K562 (cell line): ENCODE measurements at regions not wholly inside any gene's neighbourhood (a gene's known extent, or its start where the extent isn't known, plus 50 kb on each side); places are given as distances from the start of the nearest gene placed in this dataset.

Experiments
- ATAC-seq: fragments of 200-7000 bp; cut with Tn5 transposase; 3 replicates; pipeline ENCODE4 v1.9.1; 2020; ENCODE audit warnings: moderate library complexity
- BruUV-seq: library from RNA; stranded (reverse); fragments of 400-500 nt; replicated peaks from 2 replicates; lab custom pipeline; 2021; lab: Mats Ljungman, UMichigan
- CTCF ChIA-PET: fragments of 300-600 bp; formaldehyde crosslinking; extraction: SDS; loops from one replicate; lab custom pipeline; 2021; ENCODE audit warnings: low intra/inter-chr PET ratio; lab: Yijun Ruan, JAX
- POLR2A ChIA-PET: fragments of 300-600, 350-650 bp; sonication (Branson Sonifier 250); formaldehyde crosslinking; extraction: SDS; loops from one replicate; lab custom pipeline; 2021; ENCODE audit warnings: antibody characterized with exemption, inconsistent platforms; lab: Yijun Ruan, JAX
- DNase-seq, 4 experiments: peaks; one replicate each; pipeline versions ENCODE4 v3.0.0 to v3.0.0-alpha.2; 2011 to 2018; ENCODE audit warnings: low spot score in 3 of 4, mixed read lengths in 3 of 4; ENCODE audit errors: extremely low read depth in 1 of 4
- FAIRE-seq: peaks from 2 replicates; lab custom pipeline; 2011; peaks lifted over from hg19 to GRCh38; lab: Jason Lieb, UNC
- H2AFZ ChIP-seq: 2 replicates; pipeline ENCODE4 v1.6.0; 2011; ENCODE audit warnings: low read depth, low read length, control low read depth, inconsistent platforms
- H3K27ac ChIP-seq: fragments of 200-600 bp; 3 replicates; pipeline ENCODE4 v1.8.0; 2011; ENCODE audit warnings: low read depth, mild to moderate bottlenecking, control low read depth, inconsistent platforms, low read length, moderate library complexity, mixed read lengths; ENCODE audit errors: extremely low read depth
- H3K27me3 ChIP-seq, 2 experiments: fragments of 300-600 bp in 1 of 2; 2 replicates in 1 of 2; 3 replicates in 1 of 2; pipeline versions ENCODE4 v1.6.0 to v1.8.0; 2011; ENCODE audit warnings: inconsistent platforms in 2 of 2, low read length in 2 of 2, mild to moderate bottlenecking in 1 of 2, mixed read lengths in 1 of 2, moderate library complexity in 1 of 2; ENCODE audit not compliant: control insufficient read depth in 2 of 2, insufficient read depth in 2 of 2
- H3K36me3 ChIP-seq: fragments of 300-600 bp; 3 replicates; pipeline ENCODE4 v1.8.0; 2011; ENCODE audit warnings: mild to moderate bottlenecking, low read length, inconsistent platforms; ENCODE audit not compliant: control insufficient read depth, insufficient read depth
- H3K4me1 ChIP-seq, 2 experiments: fragments of 200-600 bp in 1 of 2; replicated peaks in 1 of 2; 2 replicates in 1 of 2; 3 replicates in 1 of 2; pipeline versions ENCODE4 v1.5.1 to v1.8.0; 2011; ENCODE audit warnings: inconsistent platforms in 2 of 2, low read length in 2 of 2, mild to moderate bottlenecking in 1 of 2, mixed read lengths in 1 of 2, moderate library complexity in 1 of 2; ENCODE audit not compliant: control insufficient read depth in 2 of 2, insufficient read depth in 2 of 2
- H3K4me2 ChIP-seq: 2 replicates; pipeline ENCODE4 v1.6.1; 2011; ENCODE audit warnings: low read length, control low read depth, inconsistent platforms, mixed read lengths; ENCODE audit not compliant: insufficient read depth
- H3K4me3 ChIP-seq: fragments of 200-600 bp; sonication (generic), shearing (Covaris generic); 2 replicates; pipeline ENCODE4 v1.5.1; 2016; ENCODE audit warnings: control low read depth, inconsistent platforms
- H3K79me2 ChIP-seq: fragments of 200-600 bp; 3 replicates; pipeline ENCODE4 v1.8.0; 2011; ENCODE audit warnings: low read length, inconsistent platforms; ENCODE audit not compliant: control insufficient read depth, insufficient read depth
- H3K9ac ChIP-seq, 2 experiments: 2 replicates each; pipeline versions ENCODE4 v1.6.0 to v1.6.1; 2011; ENCODE audit warnings: low read depth in 2 of 2, low read length in 2 of 2, control low read depth in 1 of 2, inconsistent platforms in 1 of 2, mild to moderate bottlenecking in 1 of 2, mixed read lengths in 1 of 2; ENCODE audit not compliant: insufficient read depth in 1 of 2
- H3K9me1 ChIP-seq: one replicate; pipeline ENCODE4 v1.6.0; 2011; ENCODE audit warnings: inconsistent platforms, mild to moderate bottlenecking, low read length, moderate library complexity; ENCODE audit not compliant: control insufficient read depth, insufficient read depth
- H3K9me3 ChIP-seq: replicated peaks from 2 replicates; pipeline ENCODE4 v1.5.1; 2011; ENCODE audit warnings: low read depth, low read length, inconsistent platforms; ENCODE audit not compliant: control insufficient read depth, insufficient read depth
- H4K20me1 ChIP-seq: replicated peaks from 2 replicates; pipeline ENCODE4 v1.6.1; 2011; ENCODE audit warnings: low read length, inconsistent platforms, mixed read lengths; ENCODE audit not compliant: control insufficient read depth, insufficient read depth
- MCM3 ChIP-seq: fragments of 450-650 bp; IDR thresholded peaks from 2 replicates; pipeline ENCODE4 v1.6.1; 2016
- NELFE ChIP-seq: IDR thresholded peaks from 2 replicates; pipeline ENCODE4 v1.6.1; 2011; ENCODE audit warnings: mild to moderate bottlenecking; ENCODE audit not compliant: insufficient read depth, insufficient read length
- NFIC ChIP-seq: fragments of 450-650 bp; IDR thresholded peaks from 2 replicates; pipeline ENCODE4 v1.6.1; 2017; ENCODE audit warnings: mild to moderate bottlenecking, inconsistent platforms
- ZBED1 ChIP-seq: IDR thresholded peaks from 2 replicates; pipeline ENCODE4 v1.6.1; 2014
- ZNF253 ChIP-seq: fragments of 250-450 bp; sonication (Bioruptor Pico); conservative IDR thresholded peaks from 2 replicates; pipeline ENCODE4 v1.6.1; 2021; ENCODE audit warnings: mild to moderate bottlenecking
- WGBS: fragments of 100-300 bp; shearing (Covaris generic); methylation state at CpG from one replicate; pipeline ENCODE4 v1.1.6; 2016; ENCODE audit warnings: low coverage, mixed read lengths; ENCODE audit not compliant: insufficient coverage; ENCODE audit errors: missing lambda C conversion rate; 5-methylcytosine and 5-hydroxymethylcytosine counted together
- in situ Hi-C: fragments of 300-500 bp; cut with MboI; formaldehyde crosslinking; loops from 4 replicates; pipeline ENCODE4 v1.15.0; 2018; ENCODE audit warnings: inconsistent platforms, mixed read lengths
- intact Hi-C: fragments of 100-400 bp; cut with micrococcal nuclease; formaldehyde crosslinking; loops from 2 replicates; pipeline ENCODE4 v1.14.2; 2022
- TF ChIP-seq, protein P1 (sequence below): IDR thresholded peaks from 3 replicates; pipeline ENCODE4 v1.6.1; 2011; ENCODE audit warnings: borderline replicate concordance, mild to moderate bottlenecking, moderate library complexity; ENCODE audit not compliant: insufficient read length; ENCODE audit errors: extremely low read depth

GRCh38 chr11:80196932-80197554 is 756.2 kb upstream of the TENM4 start:
- H2AFZ ChIP-seq = no peak overlapping the region
- BruUV-seq = no TSS peak
- H4K20me1 ChIP-seq = no peaks in the 10 kb centered on the region
- H3K9me1 ChIP-seq = no peaks in the 10 kb centered on the region
- CTCF ChIA-PET = no interaction called here
- no peak overlapping the region for H3K27ac ChIP-seq
- intact Hi-C loops = no loop called here
- ATAC-seq (no peak), DNase-seq (no peak)
- 0% methylated on average over 4 of the region's 4 CpGs for WGBS
- no peak for TF ChIP-seq ZNF253 (CRISPR knock-in tag)
- TF ChIP-seq NELFE = no peak
- TF ChIP-seq, all 486 proteins: peak for 0
- Histone ChIP-seq H3K9me3 (no peaks in the 10 kb centered on the region), H3K27me3 (no peaks in the 10 kb centered on the region), H3K9ac (no peak overlapping the region), H3K4me2 (no peak overlapping the region), H3K4me1 (no peaks in the 10 kb centered on the region), H3K4me3 (no peak overlapping the region), H3K36me3 (no peaks in the 10 kb centered on the region), H3K79me2 (no peaks in the 10 kb centered on the region)
- POLR2A ChIA-PET = no interaction called here
- FAIRE-seq = no peak
- in situ Hi-C loops = no loop called here

DNA sequence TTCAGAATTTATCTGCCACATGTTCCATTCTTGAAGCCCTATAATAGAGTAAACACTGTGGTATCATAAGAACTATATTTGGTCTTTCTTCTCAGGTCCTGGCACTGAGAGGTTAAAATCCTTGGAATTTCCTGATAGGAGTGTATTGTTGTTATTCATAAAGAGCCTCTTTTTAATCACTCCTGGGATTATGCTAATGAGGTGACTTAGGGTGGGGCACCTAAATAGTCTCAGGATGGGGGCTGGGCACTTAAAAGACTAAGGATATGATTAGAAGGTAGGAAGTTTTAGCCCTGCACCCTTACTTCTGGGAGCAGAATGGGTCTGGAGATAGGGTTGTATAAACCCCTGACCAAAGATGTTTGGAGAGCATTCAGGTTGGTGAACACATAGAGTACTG is 755.2 kb upstream of the TENM4 start:
- no peaks in the 10 kb centered on the region for H3K9me1 ChIP-seq
- H3K9me3 ChIP-seq = no peaks in the 10 kb centered on the region
- no peaks in the 10 kb centered on the region for H3K4me1 ChIP-seq
- no peaks in the 10 kb centered on the region for H3K27me3 ChIP-seq
- no peak overlapping the region for H2AFZ ChIP-seq
- intact Hi-C loops = no loop called here
- no peaks in the 10 kb centered on the region for H4K20me1 ChIP-seq
- BruUV-seq = no TSS peak
- no peak for TF ChIP-seq MCM3
- TF ChIP-seq ZBED1 = no peak
- no peak for TF ChIP-seq NFIC
- TF ChIP-seq, protein P1, sequence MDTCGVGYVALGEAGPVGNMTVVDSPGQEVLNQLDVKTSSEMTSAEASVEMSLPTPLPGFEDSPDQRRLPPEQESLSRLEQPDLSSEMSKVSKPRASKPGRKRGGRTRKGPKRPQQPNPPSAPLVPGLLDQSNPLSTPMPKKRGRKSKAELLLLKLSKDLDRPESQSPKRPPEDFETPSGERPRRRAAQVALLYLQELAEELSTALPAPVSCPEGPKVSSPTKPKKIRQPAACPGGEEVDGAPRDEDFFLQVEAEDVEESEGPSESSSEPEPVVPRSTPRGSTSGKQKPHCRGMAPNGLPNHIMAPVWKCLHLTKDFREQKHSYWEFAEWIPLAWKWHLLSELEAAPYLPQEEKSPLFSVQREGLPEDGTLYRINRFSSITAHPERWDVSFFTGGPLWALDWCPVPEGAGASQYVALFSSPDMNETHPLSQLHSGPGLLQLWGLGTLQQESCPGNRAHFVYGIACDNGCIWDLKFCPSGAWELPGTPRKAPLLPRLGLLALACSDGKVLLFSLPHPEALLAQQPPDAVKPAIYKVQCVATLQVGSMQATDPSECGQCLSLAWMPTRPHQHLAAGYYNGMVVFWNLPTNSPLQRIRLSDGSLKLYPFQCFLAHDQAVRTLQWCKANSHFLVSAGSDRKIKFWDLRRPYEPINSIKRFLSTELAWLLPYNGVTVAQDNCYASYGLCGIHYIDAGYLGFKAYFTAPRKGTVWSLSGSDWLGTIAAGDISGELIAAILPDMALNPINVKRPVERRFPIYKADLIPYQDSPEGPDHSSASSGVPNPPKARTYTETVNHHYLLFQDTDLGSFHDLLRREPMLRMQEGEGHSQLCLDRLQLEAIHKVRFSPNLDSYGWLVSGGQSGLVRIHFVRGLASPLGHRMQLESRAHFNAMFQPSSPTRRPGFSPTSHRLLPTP = no peak
- no peak overlapping the region for H3K4me2 ChIP-seq
- no peak overlapping the region for H3K9ac ChIP-seq
- H3K36me3 ChIP-seq = no peaks in the 10 kb centered on the region
- no peak overlapping the region for H3K4me3 ChIP-seq
- no peaks in the 10 kb centered on the region for H3K79me2 ChIP-seq
- no peak for FAIRE-seq
- no peak for ATAC-seq
- H3K27ac ChIP-seq = no peak overlapping the region
- no peak for DNase-seq
- POLR2A ChIA-PET = no interaction called here
- CTCF ChIA-PET = no interaction called here
- in situ Hi-C loops = no loop called here
